NCI-H345 treated with DMSO at 0.1 percent for 48 hours (cell line): ENCODE measurements at regions not wholly inside any gene's neighbourhood (a gene's known extent, or its start where the extent isn't known, plus 50 kb on each side); places are given as distances from the start of the nearest gene placed in this dataset.
"Not testable (repeated sequence)": the region's sequence is repeated elsewhere in the genome, so short reads cannot be mapped to it uniquely, and the experiment has no call there.

Experiments used
- DNase-seq: peaks from one replicate; lab custom pipeline; 2025; ENCODE audit not compliant: unreplicated experiment; lab: John Stamatoyannopoulos, UW

GRCh38 chr4:151459375-151459774, 50.4 kb downstream of the FHIP1A start:
- no peak for DNase-seq

- no peak for DNase-seq
Measured at GRCh38 chr4:151460434-151460833, 51.5 kb downstream of the FHIP1A start.

GRCh38 chr4:151462554-151462953, 53.6 kb downstream of the FHIP1A start:
- no peak for DNase-seq

GRCh38 chr4:151468715-151469696, 60.0 kb downstream of the FHIP1A start:
- no peak for DNase-seq

GRCh38 chr4:151469970-151470369, 61.0 kb downstream of the FHIP1A start:
- no peak for DNase-seq

GRCh38 chr4:151471728-151472127, 62.8 kb downstream of the FHIP1A start:
- DNase-seq, result no peak

- no peak for DNase-seq
Measured at GRCh38 chr4:151472297-151472696, 63.3 kb downstream of the FHIP1A start.

GRCh38 chr4:151472711-151473110, 63.7 kb downstream of the FHIP1A start:
- no peak for DNase-seq

- DNase-seq, result no peak
Measured at GRCh38 chr4:151473521-151474097, 64.6 kb downstream of the FHIP1A start.

GRCh38 chr4:151475035-151475714, 66.2 kb downstream of the FHIP1A start:
- DNase-seq, result no peak

- DNase-seq, result no peak
Measured at GRCh38 chr4:151481813-151482212, 72.8 kb downstream of the FHIP1A start.

GRCh38 chr4:151484396-151485102, 75.6 kb downstream of the FHIP1A start:
- no peak for DNase-seq

GRCh38 chr4:151485541-151486131, 76.7 kb downstream of the FHIP1A start:
- DNase-seq, result no peak

- no peak for DNase-seq
Measured at GRCh38 chr4:151486168-151486567, 77.2 kb downstream of the FHIP1A start.

- no peak for DNase-seq
Measured at GRCh38 chr4:151488968-151489367, 80.0 kb downstream of the FHIP1A start.

- DNase-seq, result peak; percentile 73
Measured at GRCh38 chr4:151489462-151490203, 80.7 kb downstream of the FHIP1A start.

- DNase-seq, result not testable (repeated sequence)
Measured at GRCh38 chr4:151495612-151496011, 86.6 kb downstream of the FHIP1A start.

GRCh38 chr4:151511548-151511947, 102.6 kb downstream of the FHIP1A start:
- not testable (repeated sequence) for DNase-seq

- DNase-seq, result no peak
Measured at GRCh38 chr4:151517896-151518295, 108.9 kb downstream of the FHIP1A start.

- no peak for DNase-seq
Measured at GRCh38 chr4:151518359-151518758, 109.4 kb downstream of the FHIP1A start.
